Keratinocyte (primary cell): ENCODE measurements at regions not wholly inside any gene's neighbourhood (a gene's known extent, or its start where the extent isn't known, plus 50 kb on each side); places are given as distances from the start of the nearest gene placed in this dataset.

ENCODE experiments used
- DNase-seq: peaks from one replicate; pipeline ENCODE4 v3.0.0-alpha.2; 2011; ENCODE audit warnings: low read depth, missing footprints, low spot score
- FAIRE-seq: peaks from 2 replicates; lab custom pipeline; 2011; peaks lifted over from hg19 to GRCh38; lab: Jason Lieb, UNC
- H2AFZ ChIP-seq: 2 replicates; pipeline ENCODE4 v1.6.0; 2012; ENCODE audit warnings: low read length, control low read depth, inconsistent platforms; ENCODE audit not compliant: control insufficient read depth
- H3K27ac ChIP-seq: 2 replicates; pipeline ENCODE4 v1.5.1; 2011; ENCODE audit warnings: low read length; ENCODE audit not compliant: control insufficient read depth, insufficient read depth
- H3K27me3 ChIP-seq: 3 replicates; pipeline ENCODE4 v1.6.0; 2011; ENCODE audit warnings: low read length; ENCODE audit not compliant: control insufficient read depth, insufficient read depth; ENCODE audit errors: extremely low read depth
- H3K36me3 ChIP-seq, 2 experiments: 2 replicates in 1 of 2; 3 replicates in 1 of 2; pipeline ENCODE4 v1.5.1; 2011; ENCODE audit warnings: low read length in 2 of 2, mild to moderate bottlenecking in 1 of 2; ENCODE audit not compliant: control insufficient read depth in 2 of 2, insufficient read depth in 2 of 2; ENCODE audit errors: extremely low read depth in 1 of 2
- H3K4me1 ChIP-seq: 3 replicates; pipeline ENCODE4 v1.5.1; 2011; ENCODE audit warnings: low read length; ENCODE audit not compliant: control insufficient read depth, insufficient read depth; ENCODE audit errors: extremely low read depth
- H3K4me2 ChIP-seq: 3 replicates; pipeline ENCODE4 v1.6.0; 2011; ENCODE audit warnings: low read depth, low read length; ENCODE audit not compliant: control insufficient read depth, insufficient read depth; ENCODE audit errors: extremely low read depth
- H3K4me3 ChIP-seq, 3 experiments: fragments of 200-600 bp in 1 of 3; sonication (generic) in 1 of 3; 2 replicates in 2 of 3; 3 replicates in 1 of 3; pipeline ENCODE4 v1.5.1; 2011 to 2016; ENCODE audit warnings: low read length in 3 of 3, mild to moderate bottlenecking in 3 of 3, control low read depth in 2 of 3, inconsistent platforms in 1 of 3, low read depth in 1 of 3, mixed read lengths in 1 of 3, mixed run types in 1 of 3, moderate library complexity in 1 of 3; ENCODE audit not compliant: control insufficient read depth in 2 of 3, insufficient read depth in 2 of 3; ENCODE audit errors: extremely low read depth in 1 of 3
- H3K79me2 ChIP-seq: 2 replicates; pipeline ENCODE4 v1.6.0; 2012; ENCODE audit warnings: low read length; ENCODE audit not compliant: control insufficient read depth, insufficient read depth
- H3K9ac ChIP-seq: 3 replicates; pipeline ENCODE4 v1.6.0; 2011; ENCODE audit warnings: low read length; ENCODE audit not compliant: control insufficient read depth, insufficient read depth; ENCODE audit errors: extremely low read depth
- H3K9me1 ChIP-seq: 3 replicates; pipeline ENCODE4 v1.6.0; 2011; ENCODE audit warnings: low read length; ENCODE audit not compliant: control insufficient read depth, insufficient read depth; ENCODE audit errors: extremely low read depth
- H3K9me3 ChIP-seq: 2 replicates; pipeline ENCODE4 v1.5.1; 2012; ENCODE audit warnings: low read depth, low read length; ENCODE audit not compliant: control insufficient read depth
- H4K20me1 ChIP-seq: 3 replicates; pipeline ENCODE4 v1.6.0; 2011; ENCODE audit warnings: low read length; ENCODE audit not compliant: control insufficient read depth, insufficient read depth; ENCODE audit errors: extremely low read depth
- CTCF ChIP-seq, 3 experiments: IDR thresholded peaks in 1 of 3; conservative IDR thresholded peaks in 1 of 3; optimal IDR thresholded peaks in 1 of 3; 2 replicates in 2 of 3; 3 replicates in 1 of 3; pipeline versions ENCODE3 to v1.5.1; 2011; ENCODE audit warnings: low read length in 3 of 3, mild to moderate bottlenecking in 3 of 3, moderate library complexity in 2 of 3, control low read depth in 1 of 3, inconsistent platforms in 1 of 3; ENCODE audit not compliant: insufficient read depth in 2 of 3; ENCODE audit errors: extremely low read depth in 1 of 3
- EZH2 ChIP-seq: IDR thresholded peaks from one replicate; pipeline ENCODE4 v1.6.1; 2012; ENCODE audit warnings: inconsistent platforms, mild to moderate bottlenecking, low read length, moderate library complexity
- dilution Hi-C: fragments of 300-500 bp; cut with MboI; formaldehyde crosslinking; loops from one replicate; pipeline ENCODE4 v1.7.0; 2020; ENCODE audit warnings: low sequenced_read_pairs; ENCODE audit not compliant: extremely low pct_ligation_motif_present

- Histone ChIP-seq H3K4me1 (peaks cover 11% of the 10 kb centered on the region), H3K79me2 (no peaks in the 10 kb centered on the region), H3K4me2 (no peak overlapping the region), H3K36me3 (no peaks in the 10 kb centered on the region), H3K9me1 (no peaks in the 10 kb centered on the region), H2AFZ (no peak overlapping the region), H3K9me3 (no peaks in the 10 kb centered on the region), H3K4me3 (no peak overlapping the region), H4K20me1 (no peaks in the 10 kb centered on the region), H3K27ac (no peak overlapping the region), H3K9ac (no peak overlapping the region), H3K27me3 (no peaks in the 10 kb centered on the region)
- FAIRE-seq (peak; percentile 59), DNase-seq (no peak)
- no peak for TF ChIP-seq CTCF (optimal IDR thresholded peaks at IDR 0.05 in 1 of 3, IDR thresholded peaks at IDR 0.05 in 1 of 3, conservative IDR thresholded peaks at IDR 0.05 in 1 of 3; ENCODE audit: extremely low read depth in 1 of 3, insufficient read depth in 2 of 3, low read length in 3 of 3)
- TF ChIP-seq EZH2: no peak
- dilution Hi-C loops: no loop called here
Observed at GRCh38 chr17:14744761-14745473, 444.0 kb downstream of the HS3ST3B1 start.

GRCh38 chr17:14741491-14741890 lies 440.6 kb downstream of the HS3ST3B1 start:
- H3K79me2 ChIP-seq: no peaks in the 10 kb centered on the region
- H3K27ac ChIP-seq: no peak overlapping the region
- FAIRE-seq (no peak), DNase-seq (no peak)
- no peak overlapping the region for H2AFZ ChIP-seq
- H3K9me3 ChIP-seq: no peaks in the 10 kb centered on the region
- no peak overlapping the region for H3K4me3 ChIP-seq
- peaks cover 3% of the 10 kb centered on the region for H3K9me1 ChIP-seq
- no peaks in the 10 kb centered on the region for H3K27me3 ChIP-seq
- no peak overlapping the region for H3K9ac ChIP-seq
- no peaks in the 10 kb centered on the region for H3K36me3 ChIP-seq
- H4K20me1 ChIP-seq: no peaks in the 10 kb centered on the region
- no peak for TF ChIP-seq CTCF (optimal IDR thresholded peaks at IDR 0.05 in 1 of 3, IDR thresholded peaks at IDR 0.05 in 1 of 3, conservative IDR thresholded peaks at IDR 0.05 in 1 of 3; ENCODE audit: extremely low read depth in 1 of 3, insufficient read depth in 2 of 3, low read length in 3 of 3)
- dilution Hi-C loops: no loop called here
- no peak overlapping the region for H3K4me2 ChIP-seq
- peaks cover 31% of the 10 kb centered on the region for H3K4me1 ChIP-seq
